Naive B cell (primary cell): ENCODE measurements at regions not wholly inside any gene's neighbourhood (a gene's known extent, or its start where the extent isn't known, plus 50 kb on each side); places are given as distances from the start of the nearest gene placed in this dataset.

Experiments
- ATAC-seq, 2 donors: fragments of 150-1000 bp; cut with Tn5 transposase; 2 replicates each; pipeline ENCODE4 v1.10.0; 2021; ENCODE audit warnings: low read depth in 2 of 2, mild to moderate bottlenecking in 2 of 2, moderate library complexity in 2 of 2
- DNase-seq: peaks from one replicate; pipeline ENCODE4 v3.0.0; 2022
- H3K27ac Mint-ChIP-seq, 6 donors: one replicate each; pipeline ENCODE4 v1.8.0; 2020 to 2022; ENCODE audit warnings: mild to moderate bottlenecking in 6 of 6, mixed read lengths in 6 of 6, moderate library complexity in 5 of 6, inconsistent platforms in 2 of 6
- H3K27me3 Mint-ChIP-seq, 3 donors: one replicate each; pipeline ENCODE4 v1.8.0; 2021 to 2022; ENCODE audit warnings: mixed read lengths in 3 of 3, mild to moderate bottlenecking in 1 of 3
- H3K36me3 Mint-ChIP-seq, 2 donors: one replicate each; pipeline ENCODE4 v1.8.0; 2020 to 2022; ENCODE audit warnings: mixed read lengths in 2 of 2, inconsistent platforms in 1 of 2, mild to moderate bottlenecking in 1 of 2
- H3K4me1 Mint-ChIP-seq, 3 donors: one replicate each; pipeline ENCODE4 v1.8.0; 2020 to 2022; ENCODE audit warnings: mixed read lengths in 3 of 3, inconsistent platforms in 1 of 3, mild to moderate bottlenecking in 1 of 3, moderate library complexity in 1 of 3
- H3K4me3 Mint-ChIP-seq, 8 donors: one replicate each; pipeline ENCODE4 v1.8.0; 2020 to 2022; ENCODE audit warnings: mild to moderate bottlenecking in 8 of 8, mixed read lengths in 8 of 8, moderate library complexity in 8 of 8, inconsistent platforms in 2 of 8
- H3K9me3 Mint-ChIP-seq, 7 donors: one replicate each; pipeline ENCODE4 v1.8.0; 2020 to 2022; ENCODE audit warnings: mixed read lengths in 7 of 7, mild to moderate bottlenecking in 5 of 7, inconsistent platforms in 2 of 7, moderate library complexity in 1 of 7

- no peak overlapping the region for H3K4me3 Mint-ChIP-seq
- DNase-seq (no peak), ATAC-seq (no peak)
- no peaks in the 10 kb centered on the region for H3K27me3 Mint-ChIP-seq
- no peaks in the 10 kb centered on the region for H3K4me1 Mint-ChIP-seq
- peaks cover 0 to 5% (median 0%) of the 10 kb centered on the region in 7 donors for H3K9me3 Mint-ChIP-seq
- H3K36me3 Mint-ChIP-seq, result peaks cover 19 to 22% of the 10 kb centered on the region in 2 donors
- no peak overlapping the region for H3K27ac Mint-ChIP-seq
Measured at GRCh38 chr4:36003051-36003450, 241.3 kb downstream of the ARAP2 start.

- Mint-ChIP-seq H3K36me3 (peaks cover 19 to 27% of the 10 kb centered on the region in 2 donors), H3K9me3 (peaks cover 0 to 5% (median 2%) of the 10 kb centered on the region in 7 donors), H3K4me1 (no peaks in the 10 kb centered on the region), H3K27me3 (no peaks in the 10 kb centered on the region), H3K4me3 (no peak overlapping the region), H3K27ac (no peak overlapping the region)
- DNase-seq (no peak), ATAC-seq (no peak)
Measured at GRCh38 chr4:36004204-36004851, 240.0 kb downstream of the ARAP2 start.

- Mint-ChIP-seq H3K27ac (no peak overlapping the region), H3K27me3 (no peaks in the 10 kb centered on the region), H3K4me3 (no peak overlapping the region), H3K9me3 (peaks cover 0 to 3% (median 1%) of the 10 kb centered on the region in 7 donors), H3K36me3 (peaks cover 16 to 22% of the 10 kb centered on the region in 2 donors), H3K4me1 (no peaks in the 10 kb centered on the region)
- DNase-seq (no peak), ATAC-seq (no peak)
Measured at GRCh38 chr4:36006226-36006625, 238.1 kb downstream of the ARAP2 start.

GRCh38 chr4:36010397-36010929 lies 233.9 kb downstream of the ARAP2 start:
- Mint-ChIP-seq H3K27ac (no peak overlapping the region), H3K36me3 (peaks cover 6 to 11% of the 10 kb centered on the region in 2 donors), H3K9me3 (peaks cover 0 to 3% (median 0%) of the 10 kb centered on the region in 7 donors), H3K4me1 (no peaks in the 10 kb centered on the region), H3K27me3 (no peaks in the 10 kb centered on the region), H3K4me3 (no peak overlapping the region)
- DNase-seq (no peak), ATAC-seq (no peak)

- H3K27ac Mint-ChIP-seq, result no peak overlapping the region
- H3K9me3 Mint-ChIP-seq, result peaks cover 0 to 3% (median 0%) of the 10 kb centered on the region in 7 donors
- no peak for ATAC-seq
- peaks cover 0 to 5% of the 10 kb centered on the region in 2 donors for H3K36me3 Mint-ChIP-seq
- no peaks in the 10 kb centered on the region for H3K27me3 Mint-ChIP-seq
- DNase-seq, result no peak
- no peak overlapping the region for H3K4me3 Mint-ChIP-seq
- no peaks in the 10 kb centered on the region for H3K4me1 Mint-ChIP-seq
Measured at GRCh38 chr4:36011381-36011780, 232.9 kb downstream of the ARAP2 start.

GRCh38 chr4:36012503-36012902 lies 231.8 kb downstream of the ARAP2 start:
- no peak for ATAC-seq
- Mint-ChIP-seq H3K4me3 (no peak overlapping the region), H3K36me3 (peaks cover 0 to 11% of the 10 kb centered on the region in 2 donors), H3K27me3 (no peaks in the 10 kb centered on the region), H3K4me1 (no peaks in the 10 kb centered on the region), H3K9me3 (peaks cover 0 to 3% (median 0%) of the 10 kb centered on the region in 7 donors), H3K27ac (no peak overlapping the region)
- no peak for DNase-seq

GRCh38 chr4:36013206-36013605 lies 231.1 kb downstream of the ARAP2 start:
- Mint-ChIP-seq H3K27ac (no peak overlapping the region), H3K4me1 (no peaks in the 10 kb centered on the region), H3K9me3 (peaks cover 0 to 3% (median 0%) of the 10 kb centered on the region in 7 donors), H3K4me3 (no peak overlapping the region), H3K36me3 (peaks cover 0 to 12% of the 10 kb centered on the region in 2 donors), H3K27me3 (no peaks in the 10 kb centered on the region)
- no peak for DNase-seq
- ATAC-seq, result no peak
